HEK293 (cell line): ENCODE measurements at regions not wholly inside any gene's neighbourhood (a gene's known extent, or its start where the extent isn't known, plus 50 kb on each side); places are given as distances from the start of the nearest gene placed in this dataset.

Experiments
- CTCF ChIP-seq: fragments of 450-650 bp; formaldehyde crosslinking; IDR thresholded peaks from 2 replicates; pipeline ENCODE4 v1.5.1; 2016; ENCODE audit warnings: missing biosample characterization, missing genetic modification characterization
- GLIS2 ChIP-seq: fragments of 450-650 bp; formaldehyde crosslinking; IDR thresholded peaks from 2 replicates; pipeline ENCODE4 v1.5.1; 2016; ENCODE audit warnings: missing biosample characterization, missing genetic modification characterization
- REST ChIP-seq: fragments of 450-650 bp; formaldehyde crosslinking; IDR thresholded peaks from 2 replicates; pipeline ENCODE4 v1.5.1; 2016; ENCODE audit warnings: missing biosample characterization, missing genetic modification characterization
- YY1 ChIP-seq: fragments of 450-650 bp; formaldehyde crosslinking; IDR thresholded peaks from 2 replicates; pipeline ENCODE4 v1.5.1; 2018; ENCODE audit warnings: missing biosample characterization, missing genetic modification characterization
- ZBTB7A ChIP-seq: fragments of 450-650 bp; formaldehyde crosslinking; IDR thresholded peaks from 2 replicates; pipeline ENCODE4 v1.5.1; 2016; ENCODE audit warnings: low read depth, missing biosample characterization, missing genetic modification characterization
- ZEB2 ChIP-seq: fragments of 450-650 bp; formaldehyde crosslinking; IDR thresholded peaks from 2 replicates; pipeline ENCODE4 v1.5.1; 2016; ENCODE audit warnings: missing biosample characterization, missing genetic modification characterization
- ZNF140 ChIP-seq: fragments of 450-650 bp; formaldehyde crosslinking; IDR thresholded peaks from 2 replicates; pipeline ENCODE4 v1.5.1; 2016; ENCODE audit warnings: missing biosample characterization, missing genetic modification characterization
- ZNF211 ChIP-seq: fragments of 450-650 bp; formaldehyde crosslinking; IDR thresholded peaks from 2 replicates; pipeline ENCODE4 v1.5.1; 2016; ENCODE audit warnings: low read depth, missing biosample characterization, missing genetic modification characterization
- ZNF335 ChIP-seq: fragments of 450-650 bp; formaldehyde crosslinking; conservative IDR thresholded peaks from 2 replicates; pipeline ENCODE4 v1.5.1; 2016; ENCODE audit warnings: missing biosample characterization, missing genetic modification characterization
- ZNF362 ChIP-seq: fragments of 450-650 bp; formaldehyde crosslinking; IDR thresholded peaks from 2 replicates; pipeline ENCODE4 v1.5.1; 2016; ENCODE audit warnings: missing biosample characterization, missing genetic modification characterization
- ZNF549 ChIP-seq: fragments of 450-650 bp; IDR thresholded peaks from 2 replicates; pipeline ENCODE4 v1.5.1; 2018; ENCODE audit warnings: missing biosample characterization, missing genetic modification characterization, mild to moderate bottlenecking, inconsistent platforms, moderate library complexity

GRCh38 chr2:11877764-11878163, 131.3 kb downstream of the LPIN1 start:
- TF ChIP-seq ZBTB7A (tag by site-specific recombination) (no peak), CTCF (tag by site-specific recombination) (no peak), ZNF362 (tag by site-specific recombination) (no peak), ZNF335 (tag by site-specific recombination) (no peak), REST (tag by site-specific recombination) (no peak), ZNF140 (tag by site-specific recombination) (no peak), ZNF549 (tag by site-specific recombination) (no peak), ZEB2 (no peak), GLIS2 (tag by site-specific recombination) (no peak), YY1 (tag by site-specific recombination) (no peak), ZNF211 (tag by site-specific recombination) (no peak)
